Cerebellar cortex (tissue), 1 donor: ENCODE measurements at regions not wholly inside any gene's neighbourhood (a gene's known extent, or its start where the extent isn't known, plus 50 kb on each side); places are given as distances from the start of the nearest gene placed in this dataset.

ENCODE experiments used
- DNase-seq: peaks from one replicate; pipeline ENCODE4 v3.0.0-alpha.2; 2015; ENCODE audit warnings: low spot score

- no peak for DNase-seq
Measured at GRCh38 chr15:31752905-31753304, 277.4 kb upstream of the CHRNA7 start.

GRCh38 chr15:31758126-31758525 is 272.2 kb upstream of the CHRNA7 start:
- DNase-seq, result peak; percentile 96

GRCh38 chr15:31768055-31768454 is 262.3 kb upstream of the CHRNA7 start:
- no peak for DNase-seq

- peak; percentile 50 for DNase-seq
Measured at GRCh38 chr15:31774045-31774444, 256.3 kb upstream of the CHRNA7 start.

- peak; percentile 50 for DNase-seq
Measured at GRCh38 chr15:31776039-31776438, 254.3 kb upstream of the CHRNA7 start.

GRCh38 chr15:31781261-31781660 is 249.1 kb upstream of the CHRNA7 start:
- DNase-seq, result no peak

- DNase-seq, result no peak
Measured at GRCh38 chr15:31782016-31782783, 248.1 kb upstream of the CHRNA7 start.

- DNase-seq, result no peak
Measured at GRCh38 chr15:31782951-31783350, 247.4 kb upstream of the CHRNA7 start.

GRCh38 chr15:31786360-31786759 is 244.0 kb upstream of the CHRNA7 start:
- no peak for DNase-seq

- DNase-seq, result no peak
Measured at GRCh38 chr15:31788104-31788503, 242.2 kb upstream of the CHRNA7 start.

- no peak for DNase-seq
Measured at GRCh38 chr15:31792611-31793199, 237.6 kb upstream of the CHRNA7 start.

GRCh38 chr15:31799319-31799714 is 231.0 kb upstream of the CHRNA7 start:
- DNase-seq, result no peak

GRCh38 chr15:31799715-31800321 is 230.5 kb upstream of the CHRNA7 start:
- peak; percentile 85 for DNase-seq

- DNase-seq, result peak; percentile 70
Measured at GRCh38 chr15:31801152-31801551, 229.2 kb upstream of the CHRNA7 start.

- DNase-seq, result no peak
Measured at GRCh38 chr15:31802761-31803160, 227.6 kb upstream of the CHRNA7 start.

GRCh38 chr15:31803388-31803884 is 226.9 kb upstream of the CHRNA7 start:
- no peak for DNase-seq

- peak; percentile 54 for DNase-seq
Measured at GRCh38 chr15:31805090-31805662, 225.1 kb upstream of the CHRNA7 start.

- DNase-seq, result no peak
Measured at GRCh38 chr15:31806106-31806505, 224.2 kb upstream of the CHRNA7 start.

GRCh38 chr15:31811641-31812040 is 218.7 kb upstream of the CHRNA7 start:
- DNase-seq, result peak; percentile 94

GRCh38 chr15:31814082-31814481 is 216.2 kb upstream of the CHRNA7 start:
- no peak for DNase-seq

- no peak for DNase-seq
Measured at GRCh38 chr15:31815411-31816155, 214.7 kb upstream of the CHRNA7 start.

- no peak for DNase-seq
Measured at GRCh38 chr15:31822463-31822862, 207.9 kb upstream of the CHRNA7 start.
